ENCODE measurements at regions not wholly inside any gene's neighbourhood (a gene's known extent, or its start where the extent isn't known, plus 50 kb on each side); places are given as distances from the start of the nearest gene placed in this dataset.

DNA sequence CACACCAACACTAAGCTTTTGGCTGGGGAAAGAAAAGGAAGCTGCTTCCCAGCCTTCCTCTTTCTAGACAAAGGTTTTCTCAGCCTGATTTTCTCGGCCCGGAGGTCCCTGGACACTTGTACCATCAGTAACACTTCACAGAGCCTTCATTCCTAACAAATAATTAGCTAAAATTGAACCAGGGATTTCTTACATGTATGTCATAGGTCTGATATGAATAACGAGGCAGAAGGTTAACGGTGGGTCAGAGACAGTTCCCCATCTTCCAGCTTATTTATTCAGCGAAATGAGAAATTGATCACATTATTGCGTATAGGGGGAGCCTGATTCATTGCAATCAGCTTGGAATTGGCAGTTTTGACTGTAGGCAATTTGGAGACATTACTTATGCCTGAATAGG, 142.5 kb downstream of the SALL1 start:
- Histone ChIP-seq H3K27ac (ENCODE audit: low read length) (no peak overlapping the region), H3K27me3 (ENCODE audit: control insufficient read depth, insufficient read depth, low read length) (no peaks in the 10 kb centered on the region), H3K9me3 (ENCODE audit: control insufficient read depth, low read depth, low read length) (no peaks in the 10 kb centered on the region), H3K4me1 (ENCODE audit: control insufficient read depth, low read depth, low read length) (no peaks in the 10 kb centered on the region), H3K9ac (ENCODE audit: low read length) (no peak overlapping the region), H3K4me3 (ENCODE audit: low read length) (no peak overlapping the region), H3K36me3 (ENCODE audit: control insufficient read depth, low read depth, low read length) (no peaks in the 10 kb centered on the region)

DNA sequence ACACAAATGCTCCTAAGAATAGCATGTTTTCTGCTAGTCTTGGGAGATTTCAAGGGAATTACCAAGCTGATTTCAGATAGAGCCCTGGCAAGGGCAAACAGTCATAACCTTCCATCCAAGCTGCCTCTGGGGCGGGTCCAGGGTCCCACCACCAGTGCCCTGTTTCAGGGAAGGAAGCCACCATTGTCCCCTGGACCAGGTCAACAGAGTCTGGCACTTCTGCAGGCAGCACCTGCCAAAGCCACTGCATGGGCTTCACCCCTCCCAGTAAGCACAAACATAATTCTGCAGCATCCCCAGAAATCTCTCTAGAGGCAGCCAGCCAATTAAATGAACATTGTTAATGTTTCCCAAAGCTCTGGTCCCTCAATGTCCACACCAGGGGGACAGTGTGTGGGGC, 143.0 kb downstream of the SALL1 start:
- no peak overlapping the region for H3K27ac ChIP-seq (ENCODE audit: low read length)
- no peak overlapping the region for H3K9ac ChIP-seq (ENCODE audit: low read length)
- no peaks in the 10 kb centered on the region for H3K9me3 ChIP-seq (ENCODE audit: control insufficient read depth, low read depth, low read length)
- no peaks in the 10 kb centered on the region for H3K4me1 ChIP-seq (ENCODE audit: control insufficient read depth, low read depth, low read length)
- no peak overlapping the region for H3K4me3 ChIP-seq (ENCODE audit: low read length)
- H3K36me3 ChIP-seq (ENCODE audit: control insufficient read depth, low read depth, low read length): no peaks in the 10 kb centered on the region
- no peaks in the 10 kb centered on the region for H3K27me3 ChIP-seq (ENCODE audit: control insufficient read depth, insufficient read depth, low read length)

DNA sequence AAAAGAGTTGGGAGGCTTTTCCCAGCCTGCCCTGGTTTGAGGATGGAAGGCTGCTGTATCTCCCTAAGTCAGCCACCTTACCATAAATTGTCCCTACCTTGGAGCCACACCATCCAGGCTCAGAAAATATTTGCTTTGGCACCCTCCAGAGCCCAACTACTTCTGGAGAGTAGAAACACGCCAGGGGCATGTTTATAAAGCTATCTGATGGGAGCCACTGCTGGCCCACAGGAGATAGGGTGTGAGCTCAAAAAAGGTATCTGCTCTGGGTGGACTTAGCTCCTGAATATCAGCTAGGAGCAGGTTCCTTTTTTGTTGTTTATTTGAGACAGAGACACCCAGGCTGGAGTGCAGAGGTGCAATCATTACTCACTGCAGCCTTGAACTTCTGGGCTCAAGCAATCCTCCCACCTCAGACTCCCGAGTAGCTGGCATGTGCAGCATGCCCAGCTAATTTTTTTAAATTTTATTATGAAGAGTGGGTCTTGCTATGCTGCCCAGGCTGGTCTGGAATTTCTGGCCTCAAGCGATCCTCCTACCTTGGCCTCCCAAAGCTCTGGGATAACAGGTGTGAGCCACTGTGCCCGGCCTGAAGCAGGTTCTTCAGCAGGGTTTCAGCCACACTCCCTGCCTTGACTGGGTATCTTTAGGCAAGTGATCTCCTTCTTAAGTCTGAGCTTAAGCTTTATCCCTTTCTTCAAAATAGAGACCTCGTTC, 147.1 kb downstream of the SALL1 start:
- H3K27ac ChIP-seq (ENCODE audit: low read length): no peak overlapping the region
- H3K4me3 ChIP-seq (ENCODE audit: low read length): no peak overlapping the region
- no peaks in the 10 kb centered on the region for H3K36me3 ChIP-seq (ENCODE audit: control insufficient read depth, low read depth, low read length)
- H3K4me1 ChIP-seq (ENCODE audit: control insufficient read depth, low read depth, low read length): no peaks in the 10 kb centered on the region
- H3K27me3 ChIP-seq (ENCODE audit: control insufficient read depth, insufficient read depth, low read length): no peaks in the 10 kb centered on the region
- H3K9me3 ChIP-seq (ENCODE audit: control insufficient read depth, low read depth, low read length): no peaks in the 10 kb centered on the region
- H3K9ac ChIP-seq (ENCODE audit: low read length): no peak overlapping the region

DNA sequence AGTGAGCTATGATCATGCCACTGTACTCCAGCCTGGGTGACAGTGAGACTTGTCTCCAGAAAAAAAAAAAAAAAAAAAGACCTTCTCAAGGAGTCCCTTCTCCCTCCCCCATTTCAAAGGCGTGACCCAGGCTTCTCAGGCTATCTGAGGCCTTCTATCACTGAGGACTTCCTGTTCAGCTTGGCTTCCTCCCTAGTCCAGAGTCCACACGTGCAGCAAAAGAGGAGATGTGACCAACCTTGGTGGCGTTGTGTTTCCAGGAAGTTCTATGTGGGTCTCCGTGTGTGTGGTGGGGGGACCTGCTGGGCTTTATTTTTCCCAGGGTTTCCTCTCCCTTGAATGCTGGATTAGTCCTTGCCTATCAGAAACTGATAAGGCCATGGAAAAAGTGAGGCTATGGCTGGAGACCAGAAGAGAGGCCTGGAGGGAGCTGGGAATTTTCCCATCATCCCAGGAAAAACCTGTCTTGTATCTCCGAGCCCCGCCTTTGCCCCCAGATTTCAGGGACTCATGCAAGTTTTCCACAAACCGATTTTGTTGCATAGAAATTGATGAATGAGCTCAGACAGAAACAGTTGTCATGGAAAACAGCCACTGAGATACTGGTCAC, 148.1 kb downstream of the SALL1 start:
- no peak overlapping the region for H3K27ac ChIP-seq (ENCODE audit: low read length)
- no peak overlapping the region for H3K4me3 ChIP-seq (ENCODE audit: low read length)
- no peaks in the 10 kb centered on the region for H3K4me1 ChIP-seq (ENCODE audit: control insufficient read depth, low read depth, low read length)
- no peaks in the 10 kb centered on the region for H3K36me3 ChIP-seq (ENCODE audit: control insufficient read depth, low read depth, low read length)
- no peaks in the 10 kb centered on the region for H3K27me3 ChIP-seq (ENCODE audit: control insufficient read depth, insufficient read depth, low read length)
- no peaks in the 10 kb centered on the region for H3K9me3 ChIP-seq (ENCODE audit: control insufficient read depth, low read depth, low read length)
- H3K9ac ChIP-seq (ENCODE audit: low read length): no peak overlapping the region

DNA sequence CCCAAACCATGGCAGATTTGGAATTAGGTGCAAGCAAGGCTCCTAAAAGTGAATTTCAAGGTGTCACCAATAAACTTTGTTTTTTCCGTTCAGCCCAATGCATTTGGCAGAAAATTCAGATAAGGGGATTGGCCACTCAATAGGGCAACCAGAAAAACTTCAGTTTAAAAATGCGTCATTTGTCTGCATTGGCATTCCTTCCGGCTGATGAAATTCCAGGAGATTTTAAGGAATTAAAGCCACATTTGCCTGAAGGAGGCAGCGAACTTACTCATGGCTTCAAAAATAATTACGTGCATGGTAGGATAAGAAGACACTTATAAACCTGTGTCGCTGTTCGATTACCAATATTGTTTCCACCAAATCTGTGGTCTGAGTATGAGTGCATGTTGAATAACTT, 151.9 kb downstream of the SALL1 start:
- no peak overlapping the region for H3K4me3 ChIP-seq (ENCODE audit: low read length)
- H3K9ac ChIP-seq (ENCODE audit: low read length): no peak overlapping the region
- no peaks in the 10 kb centered on the region for H3K27me3 ChIP-seq (ENCODE audit: control insufficient read depth, insufficient read depth, low read length)
- no peaks in the 10 kb centered on the region for H3K36me3 ChIP-seq (ENCODE audit: control insufficient read depth, low read depth, low read length)
- H3K27ac ChIP-seq (ENCODE audit: low read length): no peak overlapping the region
- no peaks in the 10 kb centered on the region for H3K4me1 ChIP-seq (ENCODE audit: control insufficient read depth, low read depth, low read length)
- H3K9me3 ChIP-seq (ENCODE audit: control insufficient read depth, low read depth, low read length): no peaks in the 10 kb centered on the region

DNA sequence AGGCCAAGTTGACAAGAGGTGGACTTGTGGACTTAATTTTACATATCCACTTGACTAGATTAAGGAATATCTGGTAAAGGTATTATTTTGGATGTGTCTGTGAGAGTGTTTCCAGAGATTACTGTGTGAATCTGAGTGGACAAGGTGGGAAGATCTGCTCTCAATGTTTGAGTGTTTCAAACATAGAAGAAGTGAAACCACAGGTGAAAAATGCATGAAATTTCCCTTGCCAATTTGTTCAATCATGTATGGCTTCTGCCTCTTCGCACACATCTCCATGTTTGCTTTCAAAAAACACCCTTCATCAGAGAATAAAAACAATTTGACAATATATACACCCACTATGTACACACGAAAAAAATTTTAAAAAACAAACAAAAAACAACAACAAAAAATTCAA, 152.7 kb downstream of the SALL1 start:
- no peak overlapping the region for H3K4me3 ChIP-seq (ENCODE audit: low read length)
- H3K27me3 ChIP-seq (ENCODE audit: control insufficient read depth, insufficient read depth, low read length): no peaks in the 10 kb centered on the region
- H3K36me3 ChIP-seq (ENCODE audit: control insufficient read depth, low read depth, low read length): no peaks in the 10 kb centered on the region
- H3K9me3 ChIP-seq (ENCODE audit: control insufficient read depth, low read depth, low read length): no peaks in the 10 kb centered on the region
- H3K27ac ChIP-seq (ENCODE audit: low read length): no peak overlapping the region
- H3K4me1 ChIP-seq (ENCODE audit: control insufficient read depth, low read depth, low read length): no peaks in the 10 kb centered on the region
- H3K9ac ChIP-seq (ENCODE audit: low read length): no peak overlapping the region

DNA sequence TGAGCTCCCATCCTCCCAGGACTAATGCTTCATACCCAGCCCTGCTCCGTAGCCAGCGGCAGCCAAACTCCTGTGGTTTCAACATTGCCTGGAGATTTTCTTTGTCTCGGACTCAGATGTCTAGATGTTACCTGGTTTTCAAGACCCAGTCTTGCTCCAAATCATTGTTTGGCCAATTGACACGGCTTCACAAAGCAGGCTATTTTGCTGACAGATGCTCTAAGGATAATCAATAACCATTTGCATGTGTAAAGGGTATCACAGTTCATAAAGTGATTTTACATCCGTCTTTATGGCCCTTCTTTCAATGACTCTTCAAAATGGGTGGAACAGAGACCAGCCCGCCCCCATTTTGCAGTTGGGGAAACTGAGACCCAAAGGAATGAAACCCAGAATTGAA, 153.4 kb downstream of the SALL1 start:
- Histone ChIP-seq H3K4me1 (ENCODE audit: control insufficient read depth, low read depth, low read length) (no peaks in the 10 kb centered on the region), H3K27me3 (ENCODE audit: control insufficient read depth, insufficient read depth, low read length) (no peaks in the 10 kb centered on the region), H3K36me3 (ENCODE audit: control insufficient read depth, low read depth, low read length) (no peaks in the 10 kb centered on the region), H3K9ac (ENCODE audit: low read length) (no peak overlapping the region), H3K9me3 (ENCODE audit: control insufficient read depth, low read depth, low read length) (no peaks in the 10 kb centered on the region), H3K27ac (ENCODE audit: low read length) (no peak overlapping the region), H3K4me3 (ENCODE audit: low read length) (no peak overlapping the region)

DNA sequence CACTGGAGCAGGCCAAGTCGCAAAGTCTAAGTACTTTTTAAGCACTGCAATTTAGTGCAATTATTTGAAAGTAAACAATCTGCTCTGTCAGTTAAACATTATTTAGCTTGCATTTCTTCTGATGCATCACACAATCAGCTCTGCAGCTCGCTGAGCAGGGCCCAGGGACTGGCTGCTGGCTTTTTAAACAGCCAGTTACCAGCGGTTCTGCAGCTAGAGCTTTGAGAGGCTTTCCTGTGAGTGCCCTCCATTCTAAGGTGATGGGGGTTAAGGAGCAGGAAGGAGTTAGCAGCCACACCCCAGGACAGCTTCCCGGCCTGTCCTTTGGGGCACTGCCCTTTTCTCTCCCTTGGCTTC, 154.3 kb downstream of the SALL1 start:
- Histone ChIP-seq H3K27ac (ENCODE audit: low read length) (no peak overlapping the region), H3K9me3 (ENCODE audit: control insufficient read depth, low read depth, low read length) (no peaks in the 10 kb centered on the region), H3K27me3 (ENCODE audit: control insufficient read depth, insufficient read depth, low read length) (no peaks in the 10 kb centered on the region), H3K4me3 (ENCODE audit: low read length) (no peak overlapping the region), H3K36me3 (ENCODE audit: control insufficient read depth, low read depth, low read length) (no peaks in the 10 kb centered on the region), H3K9ac (ENCODE audit: low read length) (no peak overlapping the region), H3K4me1 (ENCODE audit: control insufficient read depth, low read depth, low read length) (no peaks in the 10 kb centered on the region)

DNA sequence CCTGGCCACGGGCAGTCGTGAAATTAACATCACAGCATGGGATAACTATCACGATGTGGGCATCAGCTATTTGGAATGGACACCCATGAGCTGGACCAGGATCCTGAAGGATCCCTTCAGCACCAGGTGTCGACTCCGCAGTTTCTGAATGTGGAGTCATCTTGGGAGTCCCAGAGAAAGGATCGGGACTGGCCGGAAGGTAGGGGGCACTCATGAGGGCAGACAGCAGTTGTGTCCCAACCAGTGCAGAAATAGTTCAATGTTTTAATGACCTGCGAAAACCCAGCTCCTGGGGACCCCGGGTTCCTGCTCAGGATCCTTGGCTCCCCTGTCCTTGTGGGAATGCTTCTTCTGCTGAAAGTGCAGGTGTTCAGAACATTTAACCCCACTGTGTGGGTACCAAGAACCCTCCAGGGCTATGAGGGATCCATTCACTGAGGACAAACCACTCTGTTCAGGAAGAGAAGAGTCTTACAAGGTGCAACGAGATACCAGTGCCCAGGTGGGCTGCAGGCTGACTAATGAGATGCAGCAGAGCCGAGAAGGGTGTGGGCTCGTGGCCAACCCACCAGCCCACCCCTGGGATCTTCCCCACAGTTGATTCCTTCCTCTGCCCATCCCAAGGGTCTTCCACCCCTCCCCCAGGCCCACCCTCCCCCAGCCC, 154.8 kb downstream of the SALL1 start:
- Histone ChIP-seq H3K27me3 (ENCODE audit: control insufficient read depth, insufficient read depth, low read length) (no peaks in the 10 kb centered on the region), H3K4me3 (ENCODE audit: low read length) (no peak overlapping the region), H3K9me3 (ENCODE audit: control insufficient read depth, low read depth, low read length) (no peaks in the 10 kb centered on the region), H3K36me3 (ENCODE audit: control insufficient read depth, low read depth, low read length) (no peaks in the 10 kb centered on the region), H3K4me1 (ENCODE audit: control insufficient read depth, low read depth, low read length) (no peaks in the 10 kb centered on the region), H3K9ac (ENCODE audit: low read length) (no peak overlapping the region), H3K27ac (ENCODE audit: low read length) (no peak overlapping the region)

DNA sequence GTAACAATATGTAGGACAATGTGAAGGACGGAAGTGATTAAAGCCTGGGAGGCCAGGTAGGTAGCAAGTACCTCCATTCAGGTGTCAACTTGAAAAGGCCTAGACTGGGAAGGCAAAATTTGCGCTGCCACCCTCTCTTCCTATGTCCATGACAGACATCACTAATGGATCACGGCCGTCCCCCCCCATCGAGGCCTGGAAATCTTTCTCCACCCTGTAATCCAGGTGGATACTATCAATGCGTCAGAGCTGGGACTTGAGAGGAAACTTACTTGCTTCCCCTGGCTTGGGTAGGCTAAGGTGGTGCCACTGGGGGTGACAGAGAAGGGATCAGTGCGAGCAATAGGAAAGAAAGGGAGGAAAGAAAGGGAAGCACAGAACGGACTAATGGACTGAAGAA, 156.1 kb downstream of the SALL1 start:
- Histone ChIP-seq H3K9me3 (ENCODE audit: control insufficient read depth, low read depth, low read length) (no peaks in the 10 kb centered on the region), H3K4me3 (ENCODE audit: low read length) (no peak overlapping the region), H3K9ac (ENCODE audit: low read length) (no peak overlapping the region), H3K27ac (ENCODE audit: low read length) (no peak overlapping the region), H3K4me1 (ENCODE audit: control insufficient read depth, low read depth, low read length) (no peaks in the 10 kb centered on the region), H3K27me3 (ENCODE audit: control insufficient read depth, insufficient read depth, low read length) (no peaks in the 10 kb centered on the region), H3K36me3 (ENCODE audit: control insufficient read depth, low read depth, low read length) (no peaks in the 10 kb centered on the region)

DNA sequence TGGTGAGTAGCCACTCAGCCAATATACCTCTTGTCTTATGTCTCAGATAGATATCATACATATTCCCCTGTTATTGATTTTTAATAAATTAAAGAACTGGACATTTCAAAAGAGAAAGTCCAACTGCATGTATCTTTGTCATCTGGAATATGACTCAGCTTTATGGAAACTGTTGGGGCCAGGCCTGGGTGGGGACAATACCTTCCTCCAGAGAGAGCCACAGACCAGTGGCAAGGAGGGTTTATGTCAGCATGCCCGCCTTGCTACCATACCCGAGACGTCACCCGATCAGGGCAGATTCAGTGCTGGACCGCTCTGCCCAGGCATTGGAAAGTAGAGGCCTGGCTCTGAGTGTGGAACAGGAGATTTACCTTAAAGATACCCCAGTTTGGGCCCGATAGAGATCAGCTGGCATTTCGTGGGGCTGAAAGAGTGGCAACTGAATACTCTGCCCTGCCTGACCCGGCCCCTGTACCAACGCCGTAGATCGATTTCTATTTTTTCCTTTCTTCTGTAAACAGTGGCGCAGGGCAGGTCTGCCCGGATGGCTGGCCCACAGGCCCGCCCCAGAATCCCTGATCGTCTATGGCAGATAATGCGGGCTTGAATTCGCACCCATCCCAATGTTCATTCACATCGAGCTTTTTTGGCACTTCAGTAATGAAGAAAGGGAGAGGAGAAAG, 158.6 kb downstream of the SALL1 start:
- Histone ChIP-seq H3K27ac (ENCODE audit: low read length) (no peak overlapping the region), H3K36me3 (ENCODE audit: control insufficient read depth, low read depth, low read length) (no peaks in the 10 kb centered on the region), H3K9me3 (ENCODE audit: control insufficient read depth, low read depth, low read length) (no peaks in the 10 kb centered on the region), H3K4me3 (ENCODE audit: low read length) (no peak overlapping the region), H3K27me3 (ENCODE audit: control insufficient read depth, insufficient read depth, low read length) (no peaks in the 10 kb centered on the region), H3K4me1 (ENCODE audit: control insufficient read depth, low read depth, low read length) (no peaks in the 10 kb centered on the region), H3K9ac (ENCODE audit: low read length) (no peak overlapping the region)
